Activated CD4-positive, alpha-beta T cell treated with anti-CD3 and anti-CD28 coated beads, Interleukin-2, amount 50 U/mL, for 48 hours (primary cell): ENCODE measurements at regions not wholly inside any gene's neighbourhood (a gene's known extent, or its start where the extent isn't known, plus 50 kb on each side); places are given as distances from the start of the nearest gene placed in this dataset.

Source experiments
- DNase-seq, 2 experiments: peaks; one replicate each; pipeline ENCODE4 v3.0.0-alpha.2; 2020

GRCh38 chr2:180349809-180350208 is 342.7 kb upstream of the CWC22 start:
- no peak for DNase-seq

GRCh38 chr2:180343528-180344345 is 336.6 kb upstream of the CWC22 start:
- DNase-seq: no peak

GRCh38 chr2:180337136-180337535 is 330.0 kb upstream of the CWC22 start:
- DNase-seq: no peak

GRCh38 chr2:180336550-180336949 is 329.5 kb upstream of the CWC22 start:
- no peak for DNase-seq

- DNase-seq: no peak
Measured at GRCh38 chr2:180334514-180334913, 327.4 kb upstream of the CWC22 start.

GRCh38 chr2:180328795-180329422 is 321.8 kb upstream of the CWC22 start:
- DNase-seq: no peak

- DNase-seq: no peak
Measured at GRCh38 chr2:180327185-180327584, 320.1 kb upstream of the CWC22 start.

- DNase-seq: no peak
Measured at GRCh38 chr2:180325416-180326120, 318.5 kb upstream of the CWC22 start.

GRCh38 chr2:180324182-180324581 is 317.1 kb upstream of the CWC22 start:
- DNase-seq: no peak

GRCh38 chr2:180322781-180323180 is 315.7 kb upstream of the CWC22 start:
- no peak for DNase-seq

- no peak for DNase-seq
Measured at GRCh38 chr2:180319586-180320405, 312.7 kb upstream of the CWC22 start.

GRCh38 chr2:180314086-180314485 is 307.0 kb upstream of the CWC22 start:
- DNase-seq: no peak

- no peak for DNase-seq
Measured at GRCh38 chr2:180312542-180312941, 305.4 kb upstream of the CWC22 start.

- no peak for DNase-seq
Measured at GRCh38 chr2:180307096-180307495, 300.0 kb upstream of the CWC22 start.

- DNase-seq: no peak
Measured at GRCh38 chr2:180306346-180306745, 299.2 kb upstream of the CWC22 start.

- no peak for DNase-seq
Measured at GRCh38 chr2:180291552-180292421, 284.7 kb upstream of the CWC22 start.

- no peak for DNase-seq
Measured at GRCh38 chr2:180291060-180291459, 284.0 kb upstream of the CWC22 start.

- DNase-seq: no peak
Measured at GRCh38 chr2:180289627-180290026, 282.5 kb upstream of the CWC22 start.

GRCh38 chr2:180279581-180279980 is 272.5 kb upstream of the CWC22 start:
- no peak for DNase-seq

GRCh38 chr2:180276733-180277132 is 269.6 kb upstream of the CWC22 start:
- DNase-seq: no peak

- no peak for DNase-seq
Measured at GRCh38 chr2:180268006-180268405, 260.9 kb upstream of the CWC22 start.

GRCh38 chr2:180261976-180262375 is 254.9 kb upstream of the CWC22 start:
- DNase-seq: no peak
